ENCODE measurements at regions not wholly inside any gene's neighbourhood (a gene's known extent, or its start where the extent isn't known, plus 50 kb on each side); places are given as distances from the start of the nearest gene placed in this dataset.

- DNase-seq (ENCODE audit: low read depth), result no peak
- no peak overlapping the region for H3K4me3 ChIP-seq (ENCODE audit: low read depth, low read length)
- TF ChIP-seq CTCF (IDR thresholded peaks at IDR 0.05; ENCODE audit: insufficient read depth, low read length), result no peak
Measured at GRCh38 chr15:101568821-101569555, 79.5 kb upstream of the PCSK6 start.

GRCh38 chr15:101568309-101568708 is 78.8 kb upstream of the PCSK6 start:
- TF ChIP-seq CTCF (IDR thresholded peaks at IDR 0.05; ENCODE audit: insufficient read depth, low read length), result no peak

GRCh38 chr15:101566748-101567488 is 77.4 kb upstream of the PCSK6 start:
- DNase-seq (ENCODE audit: low read depth), result no peak
- no peak for TF ChIP-seq CTCF (IDR thresholded peaks at IDR 0.05; ENCODE audit: insufficient read depth, low read length)

More at GRCh38 chr15:101568309-101568708, 78.8 kb upstream of the PCSK6 start:
- DNase-seq (ENCODE audit: low read depth), result no peak
- H3K4me3 ChIP-seq (ENCODE audit: low read depth, low read length), result no peak overlapping the region

GRCh38 chr15:101565377-101565776 is 75.9 kb upstream of the PCSK6 start:
- DNase-seq (ENCODE audit: low read depth), result no peak
- H3K4me3 ChIP-seq (ENCODE audit: low read depth, low read length), result no peak overlapping the region
- TF ChIP-seq CTCF (IDR thresholded peaks at IDR 0.05; ENCODE audit: insufficient read depth, low read length), result no peak

More at GRCh38 chr15:101566748-101567488, 77.4 kb upstream of the PCSK6 start:
- H3K4me3 ChIP-seq (ENCODE audit: low read depth, low read length), result no peak overlapping the region

- DNase-seq (ENCODE audit: low read depth), result no peak
Measured at GRCh38 chr15:101563176-101563796, 73.8 kb upstream of the PCSK6 start.

More at GRCh38 chr15:101563176-101563796, 73.8 kb upstream of the PCSK6 start:
- TF ChIP-seq CTCF (IDR thresholded peaks at IDR 0.05; ENCODE audit: insufficient read depth, low read length), result no peak
- no peak overlapping the region for H3K4me3 ChIP-seq (ENCODE audit: low read depth, low read length)
